KMS-11 (cell line): ENCODE measurements at regions not wholly inside any gene's neighbourhood (a gene's known extent, or its start where the extent isn't known, plus 50 kb on each side); places are given as distances from the start of the nearest gene placed in this dataset.

Experiments used
- H2AFZ ChIP-seq: fragments of 200-600 bp; sonication (generic); 2 replicates; pipeline ENCODE4 v1.6.1; 2016; ENCODE audit warnings: antibody characterized with exemption, mixed run types, low read depth
- H3K27ac ChIP-seq: fragments of 200-600 bp; sonication (generic); 2 replicates; pipeline ENCODE4 v1.6.1; 2016; ENCODE audit warnings: mild to moderate bottlenecking, mixed run types
- H3K27me3 ChIP-seq: fragments of 200-600 bp; sonication (generic); 2 replicates; pipeline ENCODE4 v1.6.1; 2017; ENCODE audit warnings: mild to moderate bottlenecking, low read depth, mixed run types, moderate library complexity; ENCODE audit not compliant: insufficient read depth
- H3K36me3 ChIP-seq: fragments of 200-600 bp; sonication (generic); 2 replicates; pipeline ENCODE4 v1.6.1; 2017; ENCODE audit warnings: mild to moderate bottlenecking, mixed run types; ENCODE audit not compliant: insufficient read depth
- H3K4me1 ChIP-seq: fragments of 200-600 bp; sonication (generic); 2 replicates; pipeline ENCODE4 v1.6.1; 2016; ENCODE audit warnings: mild to moderate bottlenecking, low read depth, mixed run types; ENCODE audit not compliant: poor library complexity, severe bottlenecking
- H3K4me2 ChIP-seq: fragments of 200-600 bp; sonication (generic); 2 replicates; pipeline ENCODE4 v1.7.0; 2016; ENCODE audit warnings: mild to moderate bottlenecking, mixed run types
- H3K4me3 ChIP-seq: fragments of 200-600 bp; sonication (generic); IDR thresholded peaks from 2 replicates; pipeline ENCODE4 v1.6.1; 2017; ENCODE audit warnings: low read depth, low read length, mixed read lengths; ENCODE audit not compliant: insufficient read depth
- H3K79me2 ChIP-seq: fragments of 200-600 bp; sonication (generic); 2 replicates; pipeline ENCODE4 v1.6.1; 2016; ENCODE audit warnings: low read depth, mixed run types; ENCODE audit not compliant: insufficient read depth
- H3K9ac ChIP-seq: fragments of 200-600 bp; sonication (generic); 2 replicates; pipeline ENCODE4 v1.6.1; 2016; ENCODE audit warnings: mild to moderate bottlenecking, mixed run types
- H4K20me1 ChIP-seq: fragments of 200-600 bp; sonication (generic); 2 replicates; pipeline ENCODE4 v1.6.1; 2016; ENCODE audit warnings: mild to moderate bottlenecking, mixed run types; ENCODE audit not compliant: insufficient read depth
- CTCF ChIP-seq: fragments of 200-600 bp; sonication (generic); conservative IDR thresholded peaks from 2 replicates; pipeline ENCODE4 v1.6.1; 2017; ENCODE audit warnings: low read depth, mild to moderate bottlenecking, antibody characterized with exemption, low read length, moderate library complexity, mixed read lengths

- Histone ChIP-seq H4K20me1 (no peaks in the 10 kb centered on the region), H3K4me2 (no peak overlapping the region), H3K79me2 (no peaks in the 10 kb centered on the region), H3K27me3 (no peaks in the 10 kb centered on the region), H3K4me3 (no peak overlapping the region), H2AFZ (no peak overlapping the region), H3K4me1 (no peaks in the 10 kb centered on the region), H3K36me3 (no peaks in the 10 kb centered on the region), H3K27ac (no peak overlapping the region), H3K9ac (no peak overlapping the region)
- TF ChIP-seq CTCF = no peak
Measured at GRCh38 chr16:79307214-79307613, 293.3 kb downstream of the MAF start.

- Histone ChIP-seq H4K20me1 (no peaks in the 10 kb centered on the region), H3K36me3 (no peaks in the 10 kb centered on the region), H3K27me3 (no peaks in the 10 kb centered on the region), H2AFZ (no peak overlapping the region), H3K27ac (no peak overlapping the region), H3K9ac (no peak overlapping the region), H3K4me1 (no peaks in the 10 kb centered on the region), H3K4me2 (no peak overlapping the region), H3K79me2 (no peaks in the 10 kb centered on the region), H3K4me3 (no peak overlapping the region)
- no peak for TF ChIP-seq CTCF
Measured at GRCh38 chr16:79305074-79305473, 295.5 kb downstream of the MAF start.

GRCh38 chr16:79303959-79304387, 296.6 kb downstream of the MAF start:
- Histone ChIP-seq H3K4me3 (no peak overlapping the region), H4K20me1 (no peaks in the 10 kb centered on the region), H3K4me2 (no peak overlapping the region), H3K36me3 (no peaks in the 10 kb centered on the region), H3K79me2 (no peaks in the 10 kb centered on the region), H3K4me1 (no peaks in the 10 kb centered on the region), H3K9ac (no peak overlapping the region), H3K27me3 (no peaks in the 10 kb centered on the region), H3K27ac (no peak overlapping the region), H2AFZ (no peak overlapping the region)
- no peak for TF ChIP-seq CTCF

- Histone ChIP-seq H2AFZ (no peak overlapping the region), H3K36me3 (no peaks in the 10 kb centered on the region), H3K27ac (no peak overlapping the region), H4K20me1 (no peaks in the 10 kb centered on the region), H3K4me1 (no peaks in the 10 kb centered on the region), H3K79me2 (no peaks in the 10 kb centered on the region), H3K4me2 (no peak overlapping the region), H3K27me3 (no peaks in the 10 kb centered on the region), H3K9ac (no peak overlapping the region), H3K4me3 (no peak overlapping the region)
- TF ChIP-seq CTCF = no peak
Measured at GRCh38 chr16:79303206-79303605, 297.3 kb downstream of the MAF start.
